ENCODE measurements at regions not wholly inside any gene's neighbourhood (a gene's known extent, or its start where the extent isn't known, plus 50 kb on each side); places are given as distances from the start of the nearest gene placed in this dataset.

DNA sequence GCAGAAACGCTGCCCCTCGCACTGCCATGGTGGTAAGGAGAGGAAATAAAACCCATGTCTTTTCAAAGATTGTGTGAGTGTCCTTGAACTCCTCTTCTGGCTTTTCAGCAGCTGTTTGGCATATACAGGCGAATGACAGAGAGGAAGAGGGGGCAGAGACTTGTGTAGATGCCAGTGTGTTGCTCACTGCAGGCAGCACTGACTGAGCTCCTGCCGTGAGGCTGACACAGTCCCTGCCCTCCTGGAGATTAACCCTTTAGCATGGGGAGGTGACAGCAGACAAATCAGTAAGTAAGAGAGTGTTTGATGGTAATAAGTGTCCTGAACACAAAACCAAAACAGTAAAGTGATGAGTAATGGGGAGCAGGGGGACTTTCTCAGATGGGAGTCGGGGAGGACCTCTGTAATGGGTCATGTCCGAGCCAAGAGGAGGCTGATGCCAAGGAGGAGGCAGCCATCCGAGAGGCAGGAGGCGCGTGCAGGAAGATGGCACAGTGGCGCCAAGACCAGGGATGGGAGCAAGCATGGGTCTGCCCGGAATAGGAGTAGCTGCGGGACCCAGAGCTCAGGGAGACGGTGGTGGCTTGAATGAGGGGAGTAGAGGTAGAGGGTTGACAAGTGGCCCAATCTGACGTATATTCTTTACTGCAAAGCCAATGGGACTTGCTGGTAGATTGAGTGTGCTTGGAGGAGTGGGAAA, 182.2 kb downstream of the FOXO1 start:
- no peak for DNase-seq (ENCODE audit: low read depth in 2 of 3, low spot score in 2 of 3)

DNA sequence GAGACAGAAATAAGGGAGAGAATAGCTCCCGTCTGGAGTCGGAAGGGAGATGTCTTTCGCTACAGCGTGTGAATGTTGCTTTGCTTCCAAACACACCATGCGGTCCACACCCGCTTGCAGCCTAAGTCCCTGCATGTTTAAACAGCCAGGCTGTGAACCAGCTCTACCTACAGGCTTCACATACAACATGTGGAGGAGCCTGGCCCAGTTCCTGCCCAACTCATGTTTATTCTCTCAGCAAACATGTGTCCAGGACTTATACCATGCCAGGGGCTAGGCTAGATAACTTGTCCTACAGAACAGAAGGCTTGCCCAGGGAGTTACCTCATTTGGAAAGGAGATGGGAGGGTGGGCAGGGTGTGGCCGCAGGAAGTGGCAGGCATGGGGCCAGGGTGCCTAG, 181.5 kb downstream of the FOXO1 start:
- no peak for DNase-seq (ENCODE audit: low read depth in 2 of 3, low spot score in 2 of 3)

DNA sequence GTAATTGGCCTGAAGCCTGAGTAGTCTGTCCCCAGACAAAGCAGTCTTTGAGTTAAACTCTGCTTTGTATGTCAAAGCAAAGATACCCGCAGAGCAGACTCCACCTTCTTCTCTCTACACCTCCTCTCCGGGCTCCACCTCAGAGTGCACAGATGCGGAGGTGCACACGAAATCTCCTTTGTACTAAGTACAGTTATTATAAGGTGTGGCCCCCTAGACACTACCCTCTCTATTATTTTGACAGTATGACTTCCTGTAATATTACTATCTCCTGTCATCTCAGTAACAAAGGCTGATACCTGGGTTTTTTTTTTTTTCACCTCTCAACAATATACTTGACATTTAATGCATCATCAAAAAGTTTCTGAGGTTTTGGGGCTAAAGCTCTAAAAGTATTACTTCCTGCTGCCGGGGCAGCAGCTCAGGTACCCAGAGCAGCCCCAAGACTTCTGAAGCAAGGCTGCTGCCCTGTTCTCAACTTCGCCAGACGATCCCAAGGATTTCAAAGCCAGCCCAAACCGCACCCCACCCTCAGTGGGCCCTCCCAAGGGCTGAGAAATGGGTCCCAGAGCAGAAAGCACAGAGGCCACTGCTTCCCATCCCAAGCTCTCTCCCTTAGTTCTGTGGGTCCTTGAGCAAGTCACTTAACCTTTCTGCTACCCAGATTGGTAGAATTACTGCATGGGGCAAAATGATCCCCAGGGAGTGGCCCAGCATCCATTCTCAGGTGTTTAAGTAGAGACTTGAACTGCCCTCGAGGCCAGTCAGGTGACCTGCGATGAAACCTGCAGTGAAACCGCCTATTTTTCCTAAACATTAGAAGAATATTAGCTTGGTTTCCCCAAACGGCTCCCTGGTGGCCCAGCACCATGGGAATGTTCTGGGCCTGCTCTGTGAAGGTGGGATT, 180.6 kb downstream of the FOXO1 start:
- no peak for DNase-seq (ENCODE audit: low read depth in 2 of 3, low spot score in 2 of 3)

DNA sequence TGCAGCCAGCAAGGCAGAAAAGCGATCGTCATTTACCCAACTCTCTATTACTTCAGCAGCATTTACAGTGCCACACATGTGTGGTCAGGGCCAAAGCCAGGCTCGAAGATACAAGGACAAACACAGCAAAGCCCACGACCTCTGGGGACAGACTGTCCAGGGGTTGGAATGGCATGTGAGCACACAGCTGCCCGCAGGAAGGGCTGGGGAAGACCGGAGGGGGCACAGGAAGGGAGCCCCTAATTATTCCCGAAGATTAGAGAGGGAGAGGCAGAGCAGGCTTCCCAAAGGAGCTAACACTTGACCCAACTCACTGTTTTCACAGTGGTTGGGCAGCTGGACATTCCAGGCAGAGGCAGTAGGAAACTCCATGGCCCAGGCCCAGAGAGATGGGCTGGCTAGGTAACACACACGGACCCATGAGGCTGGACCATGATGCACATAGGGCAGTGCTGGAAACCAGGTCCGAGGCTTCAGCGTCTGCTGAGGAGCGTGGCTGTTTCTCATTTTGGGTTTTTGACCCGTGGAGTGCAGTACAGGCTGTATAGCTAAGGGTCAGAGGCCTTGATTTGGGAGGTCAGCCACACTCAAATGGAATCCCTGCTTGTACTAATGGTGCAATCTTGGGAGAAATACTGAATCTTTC, 179.8 kb downstream of the FOXO1 start:
- DNase-seq (ENCODE audit: low read depth in 2 of 3, low spot score in 2 of 3) = no peak

DNA sequence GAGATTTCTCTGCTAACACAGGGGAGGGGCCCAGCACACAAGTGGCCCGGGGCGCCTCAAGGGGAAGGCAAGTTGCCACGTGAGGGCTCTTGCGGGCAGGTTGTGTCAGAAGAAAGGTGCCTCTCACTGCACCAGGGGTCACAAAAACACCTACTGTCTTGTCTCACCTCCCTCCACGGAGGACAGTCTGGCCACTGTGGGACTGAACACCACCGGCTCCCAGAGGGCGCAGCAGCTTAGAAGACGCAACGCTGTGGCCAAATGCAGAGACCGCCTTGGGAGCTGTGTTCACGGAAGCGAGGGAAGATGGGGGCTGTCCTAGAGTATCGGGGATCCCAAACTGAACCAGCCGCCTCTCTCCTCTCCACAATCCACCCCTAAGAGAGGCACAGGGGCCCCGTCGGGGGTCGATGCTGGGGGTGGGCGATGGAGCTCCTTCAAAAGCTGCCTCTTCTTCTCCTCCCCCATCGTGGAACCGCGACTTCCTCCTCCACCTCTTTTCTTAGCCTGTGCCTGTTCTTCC, 177.5 kb downstream of the FOXO1 start:
- DNase-seq (ENCODE audit: low read depth in 2 of 3, low spot score in 2 of 3) = no peak

DNA sequence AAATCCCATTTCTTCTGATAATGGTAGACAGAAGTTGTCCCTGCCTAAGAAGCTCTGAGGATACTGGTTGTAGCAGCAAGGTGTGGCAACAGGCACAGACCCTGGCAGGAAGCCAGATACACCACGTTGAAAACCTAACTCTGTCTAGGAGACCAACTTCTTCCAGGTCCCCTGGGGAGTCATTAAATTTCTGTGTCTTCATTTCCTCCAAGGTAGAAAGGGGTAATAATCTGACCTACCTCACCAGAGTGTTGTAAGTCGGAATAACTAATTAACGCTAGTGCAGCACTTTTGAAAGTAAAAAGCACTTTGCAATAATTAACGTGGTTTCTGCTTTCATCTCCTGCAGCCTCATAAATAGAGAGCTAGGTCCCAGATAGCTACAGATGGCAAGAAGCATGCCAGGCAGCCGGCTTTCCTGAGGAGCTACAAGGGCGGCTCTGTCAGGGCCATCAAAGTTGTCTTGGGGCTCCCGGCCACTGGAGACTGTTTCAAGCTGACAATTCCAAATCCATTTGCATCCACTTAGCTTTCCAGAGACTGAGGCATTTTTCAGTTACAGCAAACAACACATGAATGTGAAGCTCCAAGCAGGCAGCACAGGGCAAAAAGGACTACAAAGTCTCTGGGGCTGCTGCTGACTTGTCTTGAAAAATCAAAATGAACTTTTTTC, 176.2 kb downstream of the FOXO1 start:
- no peak for DNase-seq (ENCODE audit: low read depth in 2 of 3, low spot score in 2 of 3)

DNA sequence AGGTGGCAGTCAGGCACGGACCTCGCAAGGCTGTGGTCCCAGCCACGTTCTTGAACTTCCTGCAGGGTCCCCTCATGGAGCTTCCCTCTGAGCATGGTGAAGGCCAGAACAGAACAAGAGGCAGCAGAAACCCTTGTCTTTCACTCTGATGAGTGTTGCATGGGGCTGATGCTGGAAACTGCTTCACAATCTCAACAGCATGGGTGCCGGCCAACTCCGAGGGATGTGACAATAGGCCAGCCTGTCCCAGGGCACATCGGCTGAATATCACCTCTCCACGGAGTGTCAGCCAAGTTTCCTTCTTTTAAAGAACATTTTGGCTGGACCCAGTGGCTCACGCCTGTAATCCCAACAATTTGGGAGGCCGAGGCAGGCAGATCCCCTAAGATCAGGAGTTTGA, 173.9 kb downstream of the FOXO1 start:
- no peak for DNase-seq (ENCODE audit: low read depth in 2 of 3, low spot score in 2 of 3)

DNA sequence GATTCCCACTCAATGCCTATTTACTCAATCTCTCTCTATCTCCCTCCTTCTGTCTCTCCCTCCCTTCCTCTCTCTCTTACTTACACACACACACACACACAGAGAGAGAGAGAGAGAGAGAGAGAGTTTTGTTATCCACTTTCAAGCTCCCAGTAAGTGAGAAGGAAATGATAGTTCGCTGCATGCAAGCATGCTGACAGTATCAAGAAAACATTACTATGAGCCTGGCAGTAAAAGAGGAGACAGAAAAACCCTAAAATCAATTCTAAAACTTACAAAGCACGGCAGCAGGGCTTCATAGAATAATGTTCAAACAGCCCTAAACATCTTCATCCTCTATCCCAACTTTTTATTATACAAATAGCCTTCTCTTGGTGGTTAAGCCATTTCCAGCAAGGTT, 171.9 kb downstream of the FOXO1 start:
- no peak for DNase-seq (ENCODE audit: low read depth in 2 of 3, low spot score in 2 of 3)

DNA sequence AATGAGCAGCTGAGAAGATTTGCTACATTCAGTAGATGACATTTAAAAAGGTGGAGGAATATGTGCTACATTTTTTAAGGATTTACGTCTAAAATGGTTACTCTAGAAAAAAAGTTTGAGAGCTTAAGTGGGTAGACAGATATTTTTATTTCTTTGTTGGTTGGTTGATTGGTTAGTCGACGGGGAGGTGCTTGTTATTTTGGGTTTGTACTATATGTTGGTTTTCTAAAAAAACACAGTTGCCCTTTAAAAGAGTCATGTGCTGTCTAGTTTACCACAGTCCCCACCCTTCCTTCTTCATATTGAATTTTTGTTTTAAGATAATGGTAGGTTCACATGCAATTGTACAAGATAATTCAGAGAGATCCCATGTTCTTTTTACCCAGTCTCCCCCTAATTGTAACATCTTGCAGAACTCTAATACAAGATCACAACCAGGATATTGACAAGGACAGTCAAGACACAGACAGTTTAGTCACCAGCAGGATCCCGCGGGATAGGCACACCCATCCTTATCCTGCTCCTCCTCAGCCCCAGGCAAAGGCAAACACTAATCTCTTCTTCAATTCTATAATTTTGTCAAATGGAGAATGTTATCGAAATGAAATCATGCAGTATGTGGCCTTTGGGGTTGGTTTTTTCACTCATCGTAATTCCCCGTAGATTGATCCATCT, 171.4 kb downstream of the FOXO1 start:
- no peak for DNase-seq (ENCODE audit: low read depth in 2 of 3, low spot score in 2 of 3)

DNA sequence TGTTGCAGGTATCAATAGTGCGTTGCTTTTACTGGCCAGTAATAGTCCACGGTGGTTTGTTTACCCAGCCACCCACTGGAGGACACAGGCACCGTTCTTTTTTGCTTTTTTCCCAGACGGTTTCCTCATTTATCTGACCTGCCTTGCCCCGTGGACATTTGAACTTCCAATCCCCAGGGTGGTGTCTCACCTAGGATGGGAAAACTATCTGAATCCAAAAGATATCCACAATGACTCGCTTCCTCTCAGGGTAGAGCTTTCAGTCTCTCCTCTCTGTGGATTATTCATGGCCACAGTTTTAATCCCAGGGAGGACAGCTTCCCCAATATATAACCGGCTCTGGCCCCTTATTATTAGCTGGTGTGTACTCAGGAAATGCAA, 170.8 kb downstream of the FOXO1 start:
- no peak for DNase-seq (ENCODE audit: low read depth in 2 of 3, low spot score in 2 of 3)

DNA sequence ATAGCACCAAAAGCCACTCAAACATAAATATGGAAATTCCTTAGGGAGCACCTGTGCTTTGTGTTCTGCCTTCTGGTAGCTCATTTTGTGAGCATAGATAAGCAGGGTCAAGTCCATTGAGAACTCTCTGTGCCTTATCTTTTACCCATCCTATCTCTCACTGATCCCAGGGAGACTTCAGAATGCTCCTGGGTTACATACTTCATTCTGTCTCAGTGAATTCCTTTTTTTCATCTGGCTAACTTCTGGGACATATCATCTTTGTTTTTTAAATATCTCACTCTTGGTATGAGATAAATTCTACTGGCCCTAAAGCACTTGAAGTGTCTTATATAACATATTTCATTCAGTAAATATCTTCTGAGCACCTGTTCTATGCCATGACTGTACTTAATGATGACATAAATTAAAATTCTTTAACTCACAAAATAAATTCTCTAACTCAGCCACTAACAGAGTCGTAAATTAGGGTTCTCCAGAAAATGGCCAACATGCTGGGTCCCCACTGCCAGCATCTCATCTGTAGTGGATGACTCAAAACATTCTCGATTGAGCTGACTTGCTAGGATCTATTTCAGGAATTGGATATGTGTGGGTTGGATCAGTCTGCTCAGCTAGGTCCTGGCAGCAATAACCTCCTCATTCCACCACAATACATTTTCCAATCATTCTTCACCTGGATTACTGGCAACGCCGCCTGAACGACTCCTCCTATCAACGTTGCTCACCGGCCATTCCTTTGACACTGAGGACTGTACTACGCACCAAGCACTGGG, 170.2 kb downstream of the FOXO1 start:
- no peak for DNase-seq (ENCODE audit: low read depth in 2 of 3, low spot score in 2 of 3)

DNA sequence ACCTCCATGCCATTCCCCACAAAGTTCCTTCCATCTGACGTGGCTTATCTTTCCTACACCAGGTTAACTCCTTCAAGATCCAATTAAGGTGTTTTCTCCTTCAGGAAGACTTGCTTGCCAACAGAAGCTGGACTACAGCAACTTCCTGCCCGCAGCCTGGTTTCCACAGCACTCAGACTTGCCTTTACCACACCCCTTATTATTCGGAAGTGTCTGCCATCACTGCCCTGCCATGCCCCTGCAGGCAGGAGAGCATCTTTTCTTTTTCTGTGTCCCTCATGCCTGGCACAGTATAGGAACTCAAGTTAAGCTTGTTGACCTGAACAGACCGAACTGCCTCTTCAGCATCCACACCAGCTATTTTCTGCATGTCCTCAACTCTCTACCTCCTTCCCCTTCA, 168.0 kb downstream of the FOXO1 start:
- no peak for DNase-seq (ENCODE audit: low read depth in 2 of 3, low spot score in 2 of 3)

DNA sequence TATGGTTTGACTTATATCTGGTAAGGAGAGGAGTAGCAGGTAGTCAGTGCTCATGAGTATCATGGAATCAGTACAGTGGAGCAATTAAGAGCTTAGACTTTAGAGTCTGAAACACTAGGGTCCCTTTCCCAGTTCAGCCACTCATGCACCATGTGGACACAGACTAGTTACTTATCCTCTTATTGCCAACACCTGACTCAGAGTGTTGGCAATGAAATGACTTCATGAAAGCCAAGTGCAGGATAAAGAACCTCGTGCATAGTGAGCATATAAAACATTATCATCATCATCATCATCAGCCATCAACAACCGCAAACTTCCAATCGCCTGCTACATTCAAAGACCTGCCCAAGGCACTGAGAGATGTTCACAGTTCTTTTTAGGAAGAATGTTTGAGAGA, 164.2 kb downstream of the FOXO1 start:
- no peak for DNase-seq (ENCODE audit: low read depth in 2 of 3, low spot score in 2 of 3)

DNA sequence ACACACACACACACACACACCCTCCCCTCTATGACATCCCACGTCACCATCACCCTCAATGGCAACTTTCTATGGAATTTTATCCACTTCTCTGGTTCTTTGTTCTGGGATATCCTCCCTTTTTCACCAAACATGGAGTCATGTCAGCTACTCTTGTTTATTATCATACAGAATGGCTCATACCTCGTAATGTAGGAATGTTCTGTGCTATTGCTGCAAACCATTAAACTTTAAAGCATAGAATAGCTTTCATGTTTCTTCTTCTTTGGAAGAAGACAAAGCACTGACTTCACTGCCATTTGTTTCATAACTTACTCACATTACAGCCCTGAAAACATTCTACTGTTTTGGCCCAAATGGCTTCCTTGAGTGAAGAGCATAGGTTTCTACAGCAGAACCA, 163.4 kb downstream of the FOXO1 start:
- DNase-seq (ENCODE audit: low read depth in 2 of 3, low spot score in 2 of 3) = no peak

DNA sequence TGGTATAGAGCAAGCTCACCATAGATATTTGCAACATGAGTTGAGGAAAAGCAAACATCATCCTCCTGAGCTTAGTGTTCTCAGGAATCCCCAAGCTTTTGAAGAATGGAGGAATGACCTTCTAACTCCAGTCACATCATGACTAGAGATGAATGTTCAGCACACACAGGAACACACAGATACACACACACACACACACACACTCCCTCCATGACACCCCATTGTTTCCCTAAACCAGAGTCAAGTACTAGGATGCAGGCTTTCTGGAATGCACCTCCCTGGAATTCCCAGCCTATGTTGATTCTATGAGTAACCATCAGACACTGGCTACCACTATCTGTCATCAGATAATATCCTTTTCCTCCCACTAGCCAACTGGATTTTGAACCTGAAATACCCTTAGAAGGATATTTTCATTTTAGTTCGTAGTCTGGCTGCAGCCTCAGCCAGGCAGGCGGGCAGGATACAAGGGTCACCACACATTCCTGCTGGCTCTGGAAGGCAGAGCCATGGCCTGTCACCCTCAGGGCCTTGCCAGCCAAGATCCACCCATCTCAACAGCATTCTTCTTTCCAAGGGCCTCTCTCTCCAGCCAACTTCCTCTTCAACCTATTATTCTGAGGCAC, 162.4 kb downstream of the FOXO1 start:
- no peak for DNase-seq (ENCODE audit: low read depth in 2 of 3, low spot score in 2 of 3)

DNA sequence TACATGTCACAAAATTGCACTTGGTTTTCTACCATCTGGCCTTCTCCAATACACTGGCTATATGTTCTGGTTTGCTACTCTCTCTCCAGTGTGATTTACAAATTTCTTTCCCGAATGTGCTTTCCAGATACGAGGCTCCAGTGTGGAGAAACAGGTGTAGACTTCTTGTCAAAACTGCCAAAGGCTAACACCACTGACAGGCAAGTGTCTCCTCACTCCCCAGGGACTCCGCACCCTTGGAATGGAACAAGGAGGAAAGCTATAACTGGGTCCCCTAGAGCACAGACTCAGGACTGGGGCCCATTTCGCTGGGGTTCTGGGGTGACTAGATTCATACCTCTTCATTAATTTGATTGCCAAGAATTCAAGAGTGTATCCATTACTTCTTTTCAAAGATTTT, 161.8 kb downstream of the FOXO1 start:
- no peak for DNase-seq (ENCODE audit: low read depth in 2 of 3, low spot score in 2 of 3)

DNA sequence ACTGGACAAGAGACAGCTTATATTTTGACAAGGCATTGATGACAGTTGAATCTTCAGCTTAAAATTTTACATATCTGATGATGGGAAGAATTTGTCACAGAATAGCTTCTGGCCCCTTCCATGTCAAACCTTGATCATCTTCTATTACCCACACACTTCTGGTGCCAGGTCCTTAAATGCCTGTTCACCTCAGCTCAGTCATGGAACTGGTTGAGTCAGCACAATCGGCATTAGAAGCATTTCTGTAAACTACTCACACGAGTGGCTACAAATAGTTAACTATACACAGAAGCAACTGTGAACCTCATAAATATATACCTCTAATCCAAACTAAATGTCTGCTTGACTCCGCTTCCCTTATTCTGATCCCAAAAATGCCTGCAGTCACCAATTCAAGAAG, 161.2 kb downstream of the FOXO1 start:
- no peak for DNase-seq (ENCODE audit: low read depth in 2 of 3, low spot score in 2 of 3)
